GM18505 (cell line): ENCODE measurements at regions not wholly inside any gene's neighbourhood (a gene's known extent, or its start where the extent isn't known, plus 50 kb on each side); places are given as distances from the start of the nearest gene placed in this dataset.
"Not testable (repeated sequence)": the region's sequence is repeated elsewhere in the genome, so short reads cannot be mapped to it uniquely, and the experiment has no call there.

Source experiments
- ATAC-seq: cut with Tn5 transposase; IDR thresholded peaks from one replicate; pipeline ENCODE4 v1.9.1; 2021; ENCODE audit not compliant: unreplicated experiment
- POLR2A ChIP-seq: IDR thresholded peaks from 4 replicates; pipeline ENCODE4 v1.6.1; 2011; ENCODE audit warnings: borderline replicate concordance; ENCODE audit not compliant: insufficient read depth, insufficient read length; ENCODE audit errors: extremely low read depth

GRCh38 chr11:103733889-103734288 lies 302.6 kb upstream of the DDI1 start:
- TF ChIP-seq POLR2A = no peak

GRCh38 chr11:103735497-103736032 lies 300.9 kb upstream of the DDI1 start:
- no peak for TF ChIP-seq POLR2A
- no peak for ATAC-seq

More at GRCh38 chr11:103733889-103734288, 302.6 kb upstream of the DDI1 start:
- no peak for ATAC-seq

GRCh38 chr11:103736315-103737036 lies 300.0 kb upstream of the DDI1 start:
- TF ChIP-seq POLR2A = no peak
- no peak for ATAC-seq

- no peak for ATAC-seq
- TF ChIP-seq POLR2A = no peak
These were observed 299.3 kb upstream of the DDI1 start for GRCh38 chr11:103737037-103737622.

GRCh38 chr11:103737747-103738146 lies 298.7 kb upstream of the DDI1 start:
- no peak for ATAC-seq
- TF ChIP-seq POLR2A = no peak

GRCh38 chr11:103739074-103739796 lies 297.2 kb upstream of the DDI1 start:
- ATAC-seq = not testable (repeated sequence)

- no peak for ATAC-seq
- no peak for TF ChIP-seq POLR2A
These were observed 291.8 kb upstream of the DDI1 start for GRCh38 chr11:103744496-103745153.

- TF ChIP-seq POLR2A = no peak
- no peak for ATAC-seq
These were observed 287.3 kb upstream of the DDI1 start for GRCh38 chr11:103749158-103749557.

GRCh38 chr11:103768816-103769215 lies 267.6 kb upstream of the DDI1 start:
- ATAC-seq = no peak
- no peak for TF ChIP-seq POLR2A

GRCh38 chr11:103773059-103773458 lies 263.4 kb upstream of the DDI1 start:
- ATAC-seq = no peak
- TF ChIP-seq POLR2A = no peak

GRCh38 chr11:103773537-103773936 lies 262.9 kb upstream of the DDI1 start:
- no peak for TF ChIP-seq POLR2A
- ATAC-seq = no peak

GRCh38 chr11:103779054-103779453 lies 257.4 kb upstream of the DDI1 start:
- no peak for ATAC-seq

GRCh38 chr11:103789952-103790351 lies 246.5 kb upstream of the DDI1 start:
- ATAC-seq = no peak
- no peak for TF ChIP-seq POLR2A

More at GRCh38 chr11:103779054-103779453, 257.4 kb upstream of the DDI1 start:
- TF ChIP-seq POLR2A = no peak

GRCh38 chr11:103792981-103793468 lies 243.4 kb upstream of the DDI1 start:
- TF ChIP-seq POLR2A = no peak
- ATAC-seq = no peak

- ATAC-seq = no peak
- TF ChIP-seq POLR2A = no peak
These were observed 242.2 kb upstream of the DDI1 start for GRCh38 chr11:103794262-103794661.
